T-helper 17 cell (primary cell): ENCODE measurements at regions not wholly inside any gene's neighbourhood (a gene's known extent, or its start where the extent isn't known, plus 50 kb on each side); places are given as distances from the start of the nearest gene placed in this dataset.

ENCODE experiments used
- ATAC-seq: fragments of 150-1000 bp; cut with Tn5 transposase; 2 replicates; pipeline ENCODE4 v1.10.0; 2021; ENCODE audit warnings: mild to moderate bottlenecking, moderate library complexity
- DNase-seq, 3 donors: peaks; one replicate each; pipeline versions ENCODE4 v3.0.0 to v3.0.0-alpha.2; 2020 to 2021
- H3K9me3 ChIP-seq: one replicate; pipeline ENCODE4 v1.7.0; 2013; ENCODE audit warnings: low read length, mild to moderate bottlenecking; ENCODE audit not compliant: control insufficient read depth, poor library complexity, severe bottlenecking
- H3K27ac Mint-ChIP-seq: one replicate; pipeline ENCODE4 v1.8.0; 2022; ENCODE audit warnings: mild to moderate bottlenecking, moderate library complexity, mixed read lengths
- H3K27me3 Mint-ChIP-seq: one replicate; pipeline ENCODE4 v1.8.0; 2022; ENCODE audit warnings: mixed read lengths
- H3K36me3 Mint-ChIP-seq: one replicate; pipeline ENCODE4 v1.8.0; 2022; ENCODE audit warnings: low read depth, mixed read lengths
- H3K4me1 Mint-ChIP-seq: one replicate; pipeline ENCODE4 v1.8.0; 2022; ENCODE audit warnings: mild to moderate bottlenecking, mixed read lengths
- H3K4me3 Mint-ChIP-seq: one replicate; pipeline ENCODE4 v1.8.0; 2022; ENCODE audit warnings: mild to moderate bottlenecking, moderate library complexity, mixed read lengths

DNA sequence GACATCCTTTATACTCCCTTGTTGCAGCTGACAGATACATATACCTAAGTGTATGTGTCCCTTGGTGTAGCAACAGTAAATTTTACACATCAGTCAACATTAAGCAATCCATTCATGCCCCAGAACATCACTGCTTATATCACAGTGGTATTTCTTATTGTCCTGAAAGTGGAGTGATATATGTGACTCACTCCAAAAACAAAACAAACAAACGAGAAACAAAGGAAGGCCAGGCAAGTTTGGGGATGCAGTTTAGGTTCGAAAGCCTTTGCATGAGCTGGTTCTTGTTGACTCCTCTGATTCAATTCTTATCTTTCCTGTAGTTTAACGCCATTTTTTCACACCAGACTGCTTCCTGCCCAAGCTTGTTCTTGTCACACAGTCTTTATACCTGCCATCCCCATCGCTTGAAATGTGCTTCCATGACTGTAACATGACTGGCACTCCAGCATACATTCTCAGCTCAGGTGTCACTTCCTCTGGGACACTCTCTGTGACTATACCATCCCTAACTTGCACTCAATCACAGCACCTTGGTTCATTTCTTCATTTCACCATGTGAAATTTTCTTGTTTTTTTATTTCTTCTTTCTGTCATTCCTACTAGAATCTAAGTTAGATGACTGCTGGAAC lies 125.0 kb upstream of the TSHZ2 start:
- no peaks in the 10 kb centered on the region for H3K9me3 ChIP-seq
- ATAC-seq, result no peak
- DNase-seq, result no peak
- Mint-ChIP-seq H3K27ac (no peak overlapping the region), H3K4me1 (no peaks in the 10 kb centered on the region), H3K4me3 (no peak overlapping the region), H3K27me3 (peaks cover 27% of the 10 kb centered on the region), H3K36me3 (peaks cover 4% of the 10 kb centered on the region)

DNA sequence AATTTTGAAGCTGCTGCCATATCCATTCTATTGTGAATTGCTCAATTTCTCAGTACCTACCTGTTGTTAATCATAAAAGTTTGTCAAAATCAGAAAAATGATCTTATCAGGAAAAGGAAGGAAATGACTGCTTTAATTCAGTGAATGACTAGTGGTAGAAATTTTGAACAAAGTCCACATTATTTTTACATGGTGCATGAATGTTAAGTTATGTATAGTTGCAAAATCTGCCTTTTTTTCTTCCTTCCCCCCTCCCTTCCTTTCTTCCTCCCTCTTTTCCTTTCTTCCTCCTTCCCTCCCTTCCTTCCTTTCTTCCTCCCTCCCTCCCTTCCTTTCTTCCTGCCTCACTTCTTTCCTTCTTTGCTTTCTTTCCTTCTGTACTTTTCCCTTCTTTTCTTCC lies 127.1 kb upstream of the TSHZ2 start:
- no peaks in the 10 kb centered on the region for H3K9me3 ChIP-seq
- no peak overlapping the region for H3K27ac Mint-ChIP-seq
- DNase-seq (no peak), ATAC-seq (no peak)
- peaks cover 4% of the 10 kb centered on the region for H3K36me3 Mint-ChIP-seq
- H3K4me3 Mint-ChIP-seq, result no peak overlapping the region
- peaks cover 37% of the 10 kb centered on the region for H3K27me3 Mint-ChIP-seq
- peaks cover 2% of the 10 kb centered on the region for H3K4me1 Mint-ChIP-seq

DNA sequence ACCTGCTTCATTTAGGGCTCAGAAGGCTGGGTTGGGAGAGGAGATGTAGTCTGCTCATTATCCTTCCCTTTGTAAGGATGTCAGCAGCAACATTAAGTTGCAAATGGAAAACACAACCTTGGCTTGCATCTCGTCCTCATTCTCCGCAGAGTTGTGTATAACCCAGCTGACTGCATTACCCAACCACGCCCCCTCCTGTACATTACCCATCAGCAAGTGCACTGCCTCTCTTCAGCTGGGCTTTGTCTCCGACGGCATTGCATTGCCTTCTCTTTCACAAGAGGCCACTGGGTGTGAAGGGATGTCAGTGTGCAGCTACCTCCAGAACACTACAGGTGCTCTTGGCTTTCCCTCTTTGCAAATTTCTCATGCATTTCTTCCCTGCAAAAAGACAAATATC lies 128.7 kb upstream of the TSHZ2 start:
- DNase-seq (no peak), ATAC-seq (no peak)
- H3K27ac Mint-ChIP-seq, result no peak overlapping the region
- H3K36me3 Mint-ChIP-seq, result peaks cover 4% of the 10 kb centered on the region
- H3K4me1 Mint-ChIP-seq, result peaks cover 2% of the 10 kb centered on the region
- no peaks in the 10 kb centered on the region for H3K9me3 ChIP-seq
- H3K4me3 Mint-ChIP-seq, result no peak overlapping the region
- H3K27me3 Mint-ChIP-seq, result peaks cover 37% of the 10 kb centered on the region

DNA sequence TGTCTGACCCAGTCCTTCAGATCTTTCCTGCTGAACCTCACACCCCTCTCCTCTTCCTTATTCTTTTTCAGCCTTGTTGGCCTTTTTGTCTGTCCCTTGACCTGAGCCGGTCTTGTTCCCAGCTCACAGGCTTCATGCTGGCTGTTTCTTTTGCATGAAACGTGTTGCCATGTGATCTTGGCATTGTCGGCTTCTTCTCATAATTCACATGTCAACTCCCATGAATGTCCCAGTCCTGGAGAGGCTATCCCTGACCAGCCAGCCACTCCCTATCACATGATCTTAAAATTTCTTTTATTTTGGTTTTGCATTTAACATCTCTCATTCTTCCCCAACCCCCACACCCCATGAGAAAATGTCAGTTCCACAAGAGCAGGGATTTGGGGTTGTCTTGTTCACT lies 131.2 kb upstream of the TSHZ2 start:
- DNase-seq (no peak), ATAC-seq (no peak)
- no peak overlapping the region for H3K4me3 Mint-ChIP-seq
- H3K27me3 Mint-ChIP-seq, result peaks cover 34% of the 10 kb centered on the region
- peaks cover 2% of the 10 kb centered on the region for H3K36me3 Mint-ChIP-seq
- H3K9me3 ChIP-seq, result no peaks in the 10 kb centered on the region
- no peak overlapping the region for H3K27ac Mint-ChIP-seq
- H3K4me1 Mint-ChIP-seq, result peaks cover 2% of the 10 kb centered on the region

DNA sequence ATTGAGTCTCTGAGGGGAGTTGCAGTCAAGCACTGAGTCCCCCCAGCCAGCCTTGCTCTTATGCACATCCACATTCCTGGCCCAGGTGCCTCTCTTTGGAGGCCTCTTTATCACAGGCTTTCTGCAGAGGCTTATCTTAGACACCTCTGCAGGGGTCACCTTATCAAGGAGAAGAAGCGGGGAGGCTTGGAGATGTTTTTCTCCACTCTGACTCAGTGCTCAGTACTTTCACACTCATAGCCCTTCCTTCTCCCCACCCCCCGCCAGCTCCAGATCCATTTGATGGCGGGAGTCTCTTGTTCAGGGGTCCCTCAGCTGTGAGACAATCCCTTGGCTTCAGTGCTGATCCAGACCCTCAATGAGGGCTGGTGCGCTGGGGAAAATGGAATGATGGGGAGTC lies 132.1 kb upstream of the TSHZ2 start:
- H3K27ac Mint-ChIP-seq, result no peak overlapping the region
- no peak for DNase-seq
- H3K36me3 Mint-ChIP-seq, result peaks cover 2% of the 10 kb centered on the region
- peaks cover 29% of the 10 kb centered on the region for H3K27me3 Mint-ChIP-seq
- peaks cover 2% of the 10 kb centered on the region for H3K4me1 Mint-ChIP-seq
- no peak for ATAC-seq
- no peaks in the 10 kb centered on the region for H3K9me3 ChIP-seq
- no peak overlapping the region for H3K4me3 Mint-ChIP-seq

DNA sequence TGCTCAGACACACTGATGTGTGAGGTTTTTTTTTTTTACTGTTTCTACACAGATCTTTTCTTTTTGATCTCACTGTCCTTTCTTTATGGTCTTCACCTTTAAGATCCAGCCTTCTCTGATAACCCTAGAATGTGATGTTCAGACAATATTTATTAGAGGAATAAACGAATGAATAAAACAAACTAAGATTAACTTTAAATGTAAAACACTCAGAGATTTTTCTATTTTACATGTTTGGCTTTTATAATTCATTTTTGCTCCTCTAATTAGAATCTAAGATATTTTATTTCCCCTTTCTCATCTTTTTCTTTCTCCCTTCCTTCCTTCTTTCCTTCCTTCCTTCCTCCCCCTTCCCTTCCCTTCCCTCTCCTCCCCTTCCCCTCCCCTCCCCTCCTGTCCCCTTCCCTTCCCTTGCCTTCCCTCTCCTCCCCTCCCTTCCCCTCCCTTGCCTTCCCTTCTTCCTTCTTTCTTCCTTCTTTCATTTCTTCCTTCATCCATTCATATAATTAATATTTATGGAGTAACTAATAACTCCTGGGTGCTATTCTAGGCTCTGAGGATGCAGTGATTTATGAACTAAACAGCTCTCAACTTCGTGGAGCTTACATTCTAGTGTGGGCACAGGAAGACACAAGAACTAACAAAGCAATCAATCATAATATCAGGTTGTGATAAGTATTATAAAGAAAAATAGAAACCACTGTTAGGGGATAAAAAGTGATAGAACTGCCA lies 133.5 kb upstream of the TSHZ2 start:
- no peak overlapping the region for H3K27ac Mint-ChIP-seq
- ATAC-seq, result no peak
- H3K4me1 Mint-ChIP-seq, result peaks cover 2% of the 10 kb centered on the region
- H3K4me3 Mint-ChIP-seq, result no peak overlapping the region
- no peaks in the 10 kb centered on the region for H3K9me3 ChIP-seq
- H3K27me3 Mint-ChIP-seq, result peaks cover 20% of the 10 kb centered on the region
- no peak for DNase-seq
- no peaks in the 10 kb centered on the region for H3K36me3 Mint-ChIP-seq

DNA sequence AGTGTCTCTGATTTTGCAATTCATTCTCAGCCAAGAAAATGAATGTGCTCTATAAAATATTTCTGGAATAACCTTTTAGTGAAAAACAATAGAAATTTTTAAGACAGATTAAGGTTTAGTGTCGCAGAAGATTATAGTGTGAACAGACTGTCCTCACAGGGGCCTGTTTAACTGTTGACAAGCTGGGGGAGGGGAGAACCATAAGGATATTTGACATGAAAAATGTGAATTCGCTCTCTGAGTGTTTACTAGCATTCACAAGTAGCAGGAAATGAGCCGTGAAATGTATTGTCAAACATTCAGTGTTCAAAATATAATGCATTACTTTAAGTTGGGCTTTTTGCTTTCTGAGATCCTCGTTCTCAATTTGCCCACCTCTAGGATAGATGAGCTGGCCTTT lies 134.8 kb upstream of the TSHZ2 start:
- H3K9me3 ChIP-seq, result no peaks in the 10 kb centered on the region
- Mint-ChIP-seq H3K27me3 (peaks cover 11% of the 10 kb centered on the region), H3K4me3 (no peak overlapping the region), H3K4me1 (peaks cover 2% of the 10 kb centered on the region), H3K27ac (no peak overlapping the region), H3K36me3 (no peaks in the 10 kb centered on the region)
- ATAC-seq, result no peak
- DNase-seq, result no peak

DNA sequence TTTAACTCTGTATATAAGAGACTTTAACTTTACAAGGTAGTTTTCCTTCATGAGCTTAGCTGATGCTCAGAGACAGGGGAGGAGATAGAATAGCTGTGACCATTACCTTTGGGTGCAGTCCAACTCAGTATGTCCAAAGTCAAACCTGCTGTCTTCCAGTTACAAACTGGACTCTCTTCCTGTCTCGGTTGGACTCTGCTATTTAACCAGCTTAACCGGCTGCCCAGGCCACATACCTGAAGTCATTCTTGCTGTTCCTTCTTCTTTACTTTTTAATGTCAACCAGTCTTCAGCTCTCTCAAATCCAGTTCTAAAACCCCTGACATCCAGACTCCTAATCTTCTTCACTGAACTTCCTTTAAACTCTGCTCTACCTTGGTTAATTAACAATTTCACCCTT lies 138.3 kb upstream of the TSHZ2 start:
- H3K9me3 ChIP-seq, result no peaks in the 10 kb centered on the region
- H3K4me3 Mint-ChIP-seq, result no peak overlapping the region
- no peak for DNase-seq
- H3K4me1 Mint-ChIP-seq, result no peaks in the 10 kb centered on the region
- no peaks in the 10 kb centered on the region for H3K27me3 Mint-ChIP-seq
- H3K27ac Mint-ChIP-seq, result no peak overlapping the region
- no peak for ATAC-seq
- H3K36me3 Mint-ChIP-seq, result no peaks in the 10 kb centered on the region

DNA sequence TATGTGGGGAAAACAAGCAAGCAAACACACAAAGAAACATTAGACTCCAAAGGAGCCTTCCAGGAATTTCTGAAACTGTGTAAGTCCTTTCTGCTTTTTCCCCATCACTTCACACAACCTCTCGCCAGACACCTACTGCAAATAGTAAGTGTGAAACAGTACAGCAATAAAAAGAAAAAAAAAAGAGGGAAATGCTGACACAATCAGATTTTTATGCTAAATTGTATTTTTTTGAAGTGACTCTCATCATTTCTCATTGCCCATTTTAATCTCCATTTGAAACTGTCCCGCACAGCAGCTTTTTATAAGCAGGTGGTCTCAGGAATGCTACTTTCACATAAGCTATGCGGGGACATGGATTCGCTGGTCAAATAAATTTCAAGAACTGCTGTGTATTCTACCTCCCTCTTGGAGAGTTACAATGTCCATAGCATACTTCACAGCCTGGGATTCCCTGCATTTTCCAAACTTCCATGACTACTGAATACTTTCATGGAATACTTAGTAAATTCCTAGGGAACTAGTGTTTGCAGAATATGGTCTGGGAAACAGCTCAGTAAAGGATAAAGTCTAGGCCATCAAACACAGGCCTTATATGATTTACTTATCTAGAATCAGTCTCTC lies 139.9 kb upstream of the TSHZ2 start:
- Mint-ChIP-seq H3K27ac (no peak overlapping the region), H3K36me3 (no peaks in the 10 kb centered on the region), H3K4me1 (no peaks in the 10 kb centered on the region), H3K4me3 (no peak overlapping the region), H3K27me3 (no peaks in the 10 kb centered on the region)
- ATAC-seq (no peak), DNase-seq (no peak)
- H3K9me3 ChIP-seq, result no peaks in the 10 kb centered on the region

DNA sequence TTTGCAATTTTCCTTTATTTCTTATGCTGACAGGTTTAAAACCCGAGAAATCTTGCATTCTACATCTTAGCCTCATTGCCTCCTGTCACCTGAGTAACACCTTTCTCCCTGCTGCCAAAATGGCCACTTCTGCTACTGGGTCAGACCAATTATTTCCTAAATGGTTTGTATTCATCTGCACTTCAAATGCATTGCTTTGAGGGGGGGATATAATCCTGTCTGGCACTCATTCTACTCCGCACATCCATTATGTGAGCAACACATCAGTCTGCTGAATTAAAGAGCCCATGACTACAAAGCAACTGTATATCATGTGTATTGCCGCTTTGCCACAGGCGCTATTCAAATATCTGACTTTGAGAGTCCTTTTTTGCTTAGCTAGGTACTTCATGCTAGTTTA lies 141.6 kb upstream of the TSHZ2 start:
- DNase-seq, result no peak
- Mint-ChIP-seq H3K4me3 (no peak overlapping the region), H3K27me3 (no peaks in the 10 kb centered on the region), H3K36me3 (no peaks in the 10 kb centered on the region), H3K4me1 (no peaks in the 10 kb centered on the region), H3K27ac (no peak overlapping the region)
- no peaks in the 10 kb centered on the region for H3K9me3 ChIP-seq
- no peak for ATAC-seq

DNA sequence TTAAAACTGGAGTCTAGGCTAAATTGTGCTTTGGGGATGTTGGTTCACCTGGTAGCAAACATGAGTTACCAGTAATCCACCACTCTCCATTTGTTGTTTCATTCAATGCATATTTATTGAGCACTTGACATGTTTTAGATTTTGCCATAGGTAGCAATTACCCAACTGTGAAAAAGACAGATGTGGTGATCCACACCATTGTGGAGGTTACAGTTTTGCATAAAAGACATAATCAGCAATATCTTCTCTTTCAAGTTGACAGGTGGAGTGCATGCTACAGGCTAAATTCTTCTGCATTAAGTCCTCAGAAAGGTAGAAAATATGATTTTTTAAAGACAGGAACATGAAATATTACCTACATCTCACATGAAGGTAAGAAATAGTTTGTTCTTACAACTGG lies 143.0 kb upstream of the TSHZ2 start:
- H3K4me1 Mint-ChIP-seq, result peaks cover 2% of the 10 kb centered on the region
- H3K27me3 Mint-ChIP-seq, result no peaks in the 10 kb centered on the region
- H3K4me3 Mint-ChIP-seq, result no peak overlapping the region
- ATAC-seq (no peak), DNase-seq (no peak)
- H3K27ac Mint-ChIP-seq, result no peak overlapping the region
- no peaks in the 10 kb centered on the region for H3K9me3 ChIP-seq
- no peaks in the 10 kb centered on the region for H3K36me3 Mint-ChIP-seq

DNA sequence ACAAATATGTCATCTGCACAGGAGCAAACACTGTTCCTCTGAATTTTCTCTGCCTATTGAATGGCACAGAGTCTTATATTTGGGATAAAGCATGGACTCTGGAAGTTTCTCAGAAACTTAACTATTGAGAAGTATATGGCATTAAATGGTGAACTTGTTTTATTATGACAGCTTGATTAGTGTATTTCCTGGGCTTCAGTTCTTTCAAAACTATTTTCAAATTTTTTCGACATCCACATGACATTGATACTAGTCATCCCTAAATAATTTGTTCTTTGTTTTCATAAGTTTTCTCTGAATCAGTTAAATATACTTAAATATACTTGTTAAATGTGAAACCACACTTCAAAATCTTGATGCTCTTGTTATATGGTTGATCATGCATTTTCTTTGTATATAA lies 144.0 kb upstream of the TSHZ2 start:
- Mint-ChIP-seq H3K36me3 (no peaks in the 10 kb centered on the region), H3K4me3 (no peak overlapping the region), H3K27ac (no peak overlapping the region), H3K4me1 (peaks cover 2% of the 10 kb centered on the region), H3K27me3 (no peaks in the 10 kb centered on the region)
- ATAC-seq (no peak), DNase-seq (no peak)
- no peaks in the 10 kb centered on the region for H3K9me3 ChIP-seq

DNA sequence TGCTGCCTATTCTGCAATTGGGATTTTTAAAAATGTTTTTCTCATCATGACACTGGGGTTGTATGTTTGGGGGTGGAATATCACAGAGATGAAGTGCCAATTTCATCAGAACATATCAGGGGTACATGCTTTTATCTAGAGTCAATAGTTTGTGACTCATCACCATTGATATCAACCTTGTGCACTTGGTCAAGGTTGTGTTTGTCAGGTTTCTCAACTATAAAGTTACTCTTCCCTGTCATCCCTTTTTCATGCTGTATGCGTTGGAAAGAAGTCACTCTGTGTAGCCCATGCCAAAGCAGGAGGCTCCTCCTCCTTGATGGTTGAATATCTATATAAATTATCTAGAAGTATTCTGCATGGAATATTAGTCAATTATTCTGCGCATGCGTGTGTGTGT lies 145.4 kb upstream of the TSHZ2 start:
- no peaks in the 10 kb centered on the region for H3K36me3 Mint-ChIP-seq
- ATAC-seq, result no peak
- DNase-seq, result no peak
- H3K27ac Mint-ChIP-seq, result no peak overlapping the region
- no peak overlapping the region for H3K4me3 Mint-ChIP-seq
- no peaks in the 10 kb centered on the region for H3K9me3 ChIP-seq
- no peaks in the 10 kb centered on the region for H3K27me3 Mint-ChIP-seq
- peaks cover 2% of the 10 kb centered on the region for H3K4me1 Mint-ChIP-seq

DNA sequence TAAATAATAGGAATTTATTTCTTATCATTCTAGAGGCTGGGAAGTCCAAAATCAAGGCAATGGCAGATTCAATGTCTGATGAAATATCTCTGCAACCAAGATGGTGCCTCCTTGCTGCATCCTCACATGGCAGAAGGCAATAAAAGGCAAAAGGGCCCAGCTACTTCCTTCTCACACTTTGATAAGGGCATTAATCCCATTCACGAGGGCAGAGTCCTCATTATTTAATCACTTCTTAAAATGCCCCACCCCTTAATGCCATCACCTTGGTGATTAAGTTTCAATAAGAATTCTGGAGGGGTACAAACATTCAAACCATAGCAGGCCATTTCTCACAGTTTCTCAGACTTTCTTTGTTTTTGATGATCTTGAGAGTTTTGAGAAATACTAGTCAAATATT lies 145.8 kb upstream of the TSHZ2 start:
- DNase-seq, result no peak
- H3K9me3 ChIP-seq, result no peaks in the 10 kb centered on the region
- no peaks in the 10 kb centered on the region for H3K27me3 Mint-ChIP-seq
- no peaks in the 10 kb centered on the region for H3K36me3 Mint-ChIP-seq
- H3K4me3 Mint-ChIP-seq, result no peak overlapping the region
- no peak for ATAC-seq
- H3K27ac Mint-ChIP-seq, result no peak overlapping the region
- H3K4me1 Mint-ChIP-seq, result peaks cover 2% of the 10 kb centered on the region
